Hepatocyte (in vitro differentiated cells): ENCODE measurements at regions not wholly inside any gene's neighbourhood (a gene's known extent, or its start where the extent isn't known, plus 50 kb on each side); places are given as distances from the start of the nearest gene placed in this dataset.

ENCODE experiments used
- EZH2phosphoT487 ChIP-seq: fragments of 200-600 bp; sonication (generic); IDR thresholded peaks from one replicate; pipeline ENCODE4 v1.6.1; 2018; ENCODE audit warnings: antibody characterized with exemption, mild to moderate bottlenecking, low read depth, moderate library complexity; ENCODE audit not compliant: unreplicated experiment, severe bottlenecking
- TF ChIP-seq, protein P1 (sequence below): fragments of 200-600 bp; sonication (generic); IDR thresholded peaks from 2 replicates; pipeline ENCODE4 v1.5.1; 2016; ENCODE audit warnings: antibody characterized with exemption, mild to moderate bottlenecking; ENCODE audit not compliant: poor library complexity

GRCh38 chr5:51479840-51480239 lies 96.6 kb downstream of the ISL1 start:
- TF ChIP-seq, protein P1, sequence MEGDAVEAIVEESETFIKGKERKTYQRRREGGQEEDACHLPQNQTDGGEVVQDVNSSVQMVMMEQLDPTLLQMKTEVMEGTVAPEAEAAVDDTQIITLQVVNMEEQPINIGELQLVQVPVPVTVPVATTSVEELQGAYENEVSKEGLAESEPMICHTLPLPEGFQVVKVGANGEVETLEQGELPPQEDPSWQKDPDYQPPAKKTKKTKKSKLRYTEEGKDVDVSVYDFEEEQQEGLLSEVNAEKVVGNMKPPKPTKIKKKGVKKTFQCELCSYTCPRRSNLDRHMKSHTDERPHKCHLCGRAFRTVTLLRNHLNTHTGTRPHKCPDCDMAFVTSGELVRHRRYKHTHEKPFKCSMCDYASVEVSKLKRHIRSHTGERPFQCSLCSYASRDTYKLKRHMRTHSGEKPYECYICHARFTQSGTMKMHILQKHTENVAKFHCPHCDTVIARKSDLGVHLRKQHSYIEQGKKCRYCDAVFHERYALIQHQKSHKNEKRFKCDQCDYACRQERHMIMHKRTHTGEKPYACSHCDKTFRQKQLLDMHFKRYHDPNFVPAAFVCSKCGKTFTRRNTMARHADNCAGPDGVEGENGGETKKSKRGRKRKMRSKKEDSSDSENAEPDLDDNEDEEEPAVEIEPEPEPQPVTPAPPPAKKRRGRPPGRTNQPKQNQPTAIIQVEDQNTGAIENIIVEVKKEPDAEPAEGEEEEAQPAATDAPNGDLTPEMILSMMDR = no peak
- TF ChIP-seq EZH2phosphoT487 = no peak
